NCI-H2196 (cell line): ENCODE measurements at regions not wholly inside any gene's neighbourhood (a gene's known extent, or its start where the extent isn't known, plus 50 kb on each side); places are given as distances from the start of the nearest gene placed in this dataset.

ENCODE experiments used
- DNase-seq: peaks from one replicate; lab custom pipeline; 2025; ENCODE audit not compliant: unreplicated experiment; lab: John Stamatoyannopoulos, UW

GRCh38 chr13:109533350-109533749, 253.0 kb downstream of the IRS2 start:
- DNase-seq: no peak

GRCh38 chr13:109529964-109530363, 256.4 kb downstream of the IRS2 start:
- no peak for DNase-seq

- DNase-seq: no peak
These were observed 264.7 kb downstream of the IRS2 start for GRCh38 chr13:109521719-109522118.

- DNase-seq: no peak
These were observed 268.9 kb downstream of the IRS2 start for GRCh38 chr13:109517517-109517916.

- DNase-seq: no peak
These were observed 270.2 kb downstream of the IRS2 start for GRCh38 chr13:109516186-109516585.

GRCh38 chr13:109510013-109510412, 276.4 kb downstream of the IRS2 start:
- no peak for DNase-seq

GRCh38 chr13:109509154-109509900, 277.1 kb downstream of the IRS2 start:
- no peak for DNase-seq

- no peak for DNase-seq
These were observed 286.1 kb downstream of the IRS2 start for GRCh38 chr13:109500146-109500773.

GRCh38 chr13:109497917-109498316, 288.5 kb downstream of the IRS2 start:
- DNase-seq: no peak

GRCh38 chr13:109496216-109496615, 290.2 kb downstream of the IRS2 start:
- no peak for DNase-seq

- DNase-seq: peak; percentile 8
These were observed 291.4 kb downstream of the IRS2 start for GRCh38 chr13:109494925-109495369.

GRCh38 chr13:109485136-109485794, 301.1 kb downstream of the IRS2 start:
- no peak for DNase-seq

- DNase-seq: no peak
These were observed 303.1 kb downstream of the IRS2 start for GRCh38 chr13:109483284-109483683.

- DNase-seq: no peak
These were observed 305.3 kb downstream of the IRS2 start for GRCh38 chr13:109481040-109481439.

GRCh38 chr13:109480011-109480955, 306.1 kb downstream of the IRS2 start:
- DNase-seq: no peak

GRCh38 chr13:109479534-109479933, 306.8 kb downstream of the IRS2 start:
- DNase-seq: no peak

- no peak for DNase-seq
These were observed 310.4 kb downstream of the IRS2 start for GRCh38 chr13:109476001-109476400.

- no peak for DNase-seq
These were observed 318.3 kb downstream of the IRS2 start for GRCh38 chr13:109468123-109468522.

- no peak for DNase-seq
These were observed 321.2 kb downstream of the IRS2 start for GRCh38 chr13:109465148-109465547.

- no peak for DNase-seq
These were observed 332.0 kb downstream of the IRS2 start for GRCh38 chr13:109454167-109454917.
